ENCODE measurements at regions not wholly inside any gene's neighbourhood (a gene's known extent, or its start where the extent isn't known, plus 50 kb on each side); places are given as distances from the start of the nearest gene placed in this dataset.

GRCh38 chr6:12369355-12369754 is 79.2 kb downstream of the EDN1 start:
- no peak for TF ChIP-seq EZH2phosphoT487 (IDR thresholded peaks at IDR 0.05; ENCODE audit: borderline replicate concordance, low read depth, low read length)
- TF ChIP-seq CTCF (conservative IDR thresholded peaks at IDR 0.05; ENCODE audit: low read length), result no peak
- no peaks in the 10 kb centered on the region for H4K20me1 ChIP-seq (ENCODE audit: insufficient read depth, low read length)
- H3K4me2 ChIP-seq (ENCODE audit: low read length), result no peak overlapping the region
- intact Hi-C loops (cut with micrococcal nuclease; ENCODE audit: unreplicated experiment), result no loop called here
- no peaks in the 10 kb centered on the region for H3K79me2 ChIP-seq (ENCODE audit: insufficient read depth, low read depth, low read length)
- H3K4me1 ChIP-seq (ENCODE audit: insufficient read depth, low read length, poor library complexity, severe bottlenecking), result no peaks in the 10 kb centered on the region
- H3K9me2 ChIP-seq (ENCODE audit: insufficient read depth, low read length), result no peaks in the 10 kb centered on the region
- H3K27ac ChIP-seq (ENCODE audit: low read depth, low read length, poor library complexity, severe bottlenecking), result no peak overlapping the region
- DNase-seq (ENCODE audit: low spot score), result no peak
- no peak overlapping the region for H3K4me3 ChIP-seq (ENCODE audit: low read depth, low read length, poor library complexity, severe bottlenecking)
- POLR2A ChIA-PET, result interaction anchor here (0.6 kb wide), 1 partner anchor 304 kb away, joined by 3 read pairs; no protein-coding TSS in a partner anchor
- no TSS peak for BruUV-seq (replicated peaks)
- no peaks in the 10 kb centered on the region for H3K9me3 ChIP-seq (ENCODE audit: low read length)
- no peaks in the 10 kb centered on the region for H3K36me3 ChIP-seq (ENCODE audit: insufficient read depth, low read length)
- H2AFZ ChIP-seq (ENCODE audit: low read length), result no peak overlapping the region
- CTCF ChIA-PET (ENCODE audit: unreplicated experiment), result no interaction called here

GRCh38 chr6:12369781-12370262 is 79.7 kb downstream of the EDN1 start:
- no peaks in the 10 kb centered on the region for H3K79me2 ChIP-seq (ENCODE audit: insufficient read depth, low read depth, low read length)
- intact Hi-C loops (cut with micrococcal nuclease; ENCODE audit: unreplicated experiment), result no loop called here

More at GRCh38 chr6:12369781-12370262, 79.7 kb downstream of the EDN1 start:
- no peak overlapping the region for H3K4me2 ChIP-seq (ENCODE audit: low read length)
- H2AFZ ChIP-seq (ENCODE audit: low read length), result no peak overlapping the region
- H3K27ac ChIP-seq (ENCODE audit: low read depth, low read length, poor library complexity, severe bottlenecking), result no peak overlapping the region
- no peak for TF ChIP-seq EZH2phosphoT487 (IDR thresholded peaks at IDR 0.05; ENCODE audit: borderline replicate concordance, low read depth, low read length)
- TF ChIP-seq CTCF (conservative IDR thresholded peaks at IDR 0.05; ENCODE audit: low read length), result no peak
- H3K9me2 ChIP-seq (ENCODE audit: insufficient read depth, low read length), result no peaks in the 10 kb centered on the region
- H4K20me1 ChIP-seq (ENCODE audit: insufficient read depth, low read length), result no peaks in the 10 kb centered on the region
- no TSS peak for BruUV-seq (replicated peaks)
- peak; percentile 12 for DNase-seq (ENCODE audit: low spot score)
- H3K4me3 ChIP-seq (ENCODE audit: low read depth, low read length, poor library complexity, severe bottlenecking), result no peak overlapping the region
- H3K9me3 ChIP-seq (ENCODE audit: low read length), result no peaks in the 10 kb centered on the region
- H3K4me1 ChIP-seq (ENCODE audit: insufficient read depth, low read length, poor library complexity, severe bottlenecking), result no peaks in the 10 kb centered on the region
- ChIA-PET POLR2A (interaction anchor here (0.6 kb wide), 2 partner anchors 137 to 304 kb away, joined by 3 read pairs; no protein-coding TSS in a partner anchor), CTCF (ENCODE audit: unreplicated experiment) (no interaction called here)
- no peaks in the 10 kb centered on the region for H3K36me3 ChIP-seq (ENCODE audit: insufficient read depth, low read length)

Measured in OCI-LY7 (cell line).